MM.1S (cell line): ENCODE measurements at regions not wholly inside any gene's neighbourhood (a gene's known extent, or its start where the extent isn't known, plus 50 kb on each side); places are given as distances from the start of the nearest gene placed in this dataset.
A peak's percentile ranks its signal among the peaks of the same experiment; 100 is the strongest.

Source experiments
- DNase-seq: peaks from one replicate; pipeline ENCODE4 v3.0.0-alpha.2; 2015
- H2AFZ ChIP-seq: fragments of 300-600 bp; sonication (generic); 2 replicates; pipeline ENCODE4 v1.6.0; 2016; ENCODE audit warnings: antibody characterized with exemption, low read length
- H3F3A ChIP-seq: fragments of 300-600 bp; sonication (generic); 2 replicates; pipeline ENCODE4 v1.6.1; 2016; ENCODE audit warnings: mild to moderate bottlenecking, antibody characterized with exemption, low read length, moderate library complexity, mixed read lengths; ENCODE audit not compliant: insufficient read depth
- H3K27ac ChIP-seq: fragments of 300-600 bp; sonication (generic); 2 replicates; pipeline ENCODE4 v1.5.1; 2016; ENCODE audit warnings: mild to moderate bottlenecking, low read length
- H3K27me3 ChIP-seq: fragments of 300-600 bp; sonication (generic); replicated peaks from 2 replicates; pipeline ENCODE4 v1.6.0; 2016; ENCODE audit warnings: low read length; ENCODE audit not compliant: insufficient read depth
- H3K36me3 ChIP-seq: fragments of 300-600 bp; sonication (generic); replicated peaks from 2 replicates; pipeline ENCODE4 v1.6.1; 2016; ENCODE audit warnings: mild to moderate bottlenecking, low read length, mixed read lengths; ENCODE audit not compliant: insufficient read depth
- H3K4me1 ChIP-seq: fragments of 300-600 bp; sonication (generic); 2 replicates; pipeline ENCODE4 v1.6.1; 2016; ENCODE audit warnings: low read length, mixed read lengths
- H3K4me2 ChIP-seq: fragments of 300-600 bp; sonication (generic); 2 replicates; pipeline ENCODE4 v1.6.0; 2016; ENCODE audit warnings: low read depth, low read length
- H3K4me3 ChIP-seq: fragments of 300-600 bp; sonication (generic); 2 replicates; pipeline ENCODE4 v1.5.1; 2016; ENCODE audit warnings: low read length, mixed read lengths
- H3K79me2 ChIP-seq: fragments of 300-600 bp; sonication (generic); 2 replicates; pipeline ENCODE4 v1.6.1; 2016; ENCODE audit warnings: mixed run types, low read length, mixed read lengths
- H3K9ac ChIP-seq: fragments of 300-600 bp; sonication (generic); 2 replicates; pipeline ENCODE4 v1.6.1; 2016; ENCODE audit warnings: low read length, mixed read lengths
- H3K9me2 ChIP-seq: fragments of 300-600 bp; sonication (generic); replicated peaks from 2 replicates; pipeline ENCODE4 v1.6.1; 2016; ENCODE audit warnings: mild to moderate bottlenecking, low read length, mixed read lengths; ENCODE audit not compliant: insufficient read depth
- H3K9me3 ChIP-seq: fragments of 300-600 bp; sonication (generic); replicated peaks from 2 replicates; pipeline ENCODE4 v1.6.1; 2016; ENCODE audit warnings: mild to moderate bottlenecking, low read length, mixed read lengths; ENCODE audit not compliant: insufficient read depth
- H4K20me1 ChIP-seq: fragments of 300-600 bp; sonication (generic); 2 replicates; pipeline ENCODE4 v1.6.1; 2016; ENCODE audit warnings: mild to moderate bottlenecking, low read length, moderate library complexity, mixed read lengths; ENCODE audit not compliant: insufficient read depth
- CTCF ChIP-seq: fragments of 300-600 bp; sonication (generic); IDR thresholded peaks from 2 replicates; pipeline ENCODE4 v1.5.1; 2016; ENCODE audit warnings: antibody characterized with exemption, low read length, mixed read lengths
- EZH2 ChIP-seq: fragments of 300-600 bp; sonication (generic); optimal IDR thresholded peaks from 2 replicates; pipeline ENCODE3; 2017; ENCODE audit warnings: low read depth, mild to moderate bottlenecking, antibody characterized with exemption, low read length, mixed read lengths
- EZH2phosphoT487 ChIP-seq: fragments of 300-600 bp; sonication (generic); IDR thresholded peaks from 2 replicates; pipeline ENCODE4 v1.6.1; 2018; ENCODE audit warnings: antibody characterized with exemption, low read length

- TF ChIP-seq EZH2 (no peak), CTCF (no peak), EZH2phosphoT487 (no peak)
- Histone ChIP-seq H3K9ac (no peak overlapping the region), H3K79me2 (no peaks in the 10 kb centered on the region), H3K4me2 (no peak overlapping the region), H3K9me2 (no peaks in the 10 kb centered on the region), H3K36me3 (no peaks in the 10 kb centered on the region), H3K27me3 (0 out of 2 replicates have a peak, but pooled peaks cover 5% of the 10 kb centered on the region), H2AFZ (no peak overlapping the region), H3K27ac (no peak overlapping the region), H3F3A (no peaks in the 10 kb centered on the region), H4K20me1 (no peaks in the 10 kb centered on the region), H3K4me3 (no peak overlapping the region), H3K4me1 (no peaks in the 10 kb centered on the region), H3K9me3 (no peaks in the 10 kb centered on the region)
- no peak for DNase-seq
Observed at GRCh38 chr10:125575843-125576242, 107.1 kb downstream of the TEX36 start.

- Histone ChIP-seq H3F3A (no peaks in the 10 kb centered on the region), H3K36me3 (no peaks in the 10 kb centered on the region), H3K79me2 (no peaks in the 10 kb centered on the region), H3K27me3 (0 out of 2 replicates have a peak, but pooled peaks cover 10% of the 10 kb centered on the region), H3K27ac (no peak overlapping the region), H3K9me2 (no peaks in the 10 kb centered on the region), H2AFZ (no peak overlapping the region), H3K4me2 (no peak overlapping the region), H3K4me3 (no peak overlapping the region), H4K20me1 (no peaks in the 10 kb centered on the region), H3K9me3 (no peaks in the 10 kb centered on the region), H3K9ac (no peak overlapping the region), H3K4me1 (no peaks in the 10 kb centered on the region)
- no peak for TF ChIP-seq EZH2
- TF ChIP-seq EZH2phosphoT487: no peak
- TF ChIP-seq CTCF: no peak
- no peak for DNase-seq
Observed at GRCh38 chr10:125568156-125568555, 114.8 kb downstream of the TEX36 start.

- no peak overlapping the region; the same call in 1 of the 2 replicates for H3K4me3 ChIP-seq
- DNase-seq: no peak
- no peaks in the 10 kb centered on the region for H3K4me1 ChIP-seq
- no peaks in the 10 kb centered on the region for H3K36me3 ChIP-seq
- no peak overlapping the region for H3K9ac ChIP-seq
- no peaks in the 10 kb centered on the region for H3F3A ChIP-seq
- TF ChIP-seq CTCF: no peak
- no peak for TF ChIP-seq EZH2
- TF ChIP-seq EZH2phosphoT487: no peak
- no peaks in the 10 kb centered on the region for H3K9me2 ChIP-seq
- 0 out of 2 replicates have a peak overlapping the region, but pooled peaks have one; percentile 12 for H3K4me2 ChIP-seq
- H3K27me3 ChIP-seq: 0 out of 2 replicates have a peak, but pooled peaks cover 10% of the 10 kb centered on the region
- no peaks in the 10 kb centered on the region for H3K79me2 ChIP-seq
- no peaks in the 10 kb centered on the region for H3K9me3 ChIP-seq
- no peak overlapping the region for H3K27ac ChIP-seq
- H2AFZ ChIP-seq: no peak overlapping the region
- no peaks in the 10 kb centered on the region for H4K20me1 ChIP-seq
Observed at GRCh38 chr10:125567529-125567928, 115.4 kb downstream of the TEX36 start.
